A673 (cell line): ENCODE measurements at regions not wholly inside any gene's neighbourhood (a gene's known extent, or its start where the extent isn't known, plus 50 kb on each side); places are given as distances from the start of the nearest gene placed in this dataset.

Source experiments
- CTCF ChIP-seq: fragments of 300-800, 200-600 bp; sonication (generic); conservative IDR thresholded peaks from 2 replicates; pipeline ENCODE4 v1.5.1; 2017; ENCODE audit warnings: low read depth, mild to moderate bottlenecking, antibody characterized with exemption, low read length, moderate library complexity, mixed read lengths
- EZH2 ChIP-seq: fragments of 200-600 bp; sonication (generic); IDR thresholded peaks from 2 replicates; pipeline ENCODE4 v1.6.1; 2017; ENCODE audit warnings: borderline replicate concordance, low read depth, mild to moderate bottlenecking, mixed read lengths, antibody characterized with exemption, low read length; ENCODE audit not compliant: poor library complexity, severe bottlenecking

GRCh38 chr1:217019475-217019874 lies 296.2 kb upstream of the ESRRG start:
- TF ChIP-seq EZH2 (no peak), CTCF (no peak)
